GM12878 (cell line): ENCODE measurements at regions not wholly inside any gene's neighbourhood (a gene's known extent, or its start where the extent isn't known, plus 50 kb on each side); places are given as distances from the start of the nearest gene placed in this dataset.

Experiments used
- ATAC-seq: fragments of 200-7000 bp; cut with Tn5 transposase; 3 replicates; pipeline ENCODE4 v1.9.1; 2020; ENCODE audit warnings: mild to moderate bottlenecking, moderate library complexity
- BruUV-seq: library from RNA; stranded (reverse); fragments of 400-500 nt; replicated peaks from 2 replicates; lab custom pipeline; 2021; lab: Mats Ljungman, UMichigan
- CTCF ChIA-PET: fragments of 300-600 bp; sonication (Branson Sonifier 250); formaldehyde crosslinking; extraction: SDS; loops from one replicate; lab custom pipeline; 2021; ENCODE audit warnings: inconsistent platforms; lab: Yijun Ruan, JAX
- POLR2A ChIA-PET: fragments of 350-600 bp; formaldehyde crosslinking; extraction: SDS; loops from one replicate; lab custom pipeline; 2021; ENCODE audit warnings: inconsistent platforms; lab: Charles Lee
- RAD21 ChIA-PET: fragments of 300-600 bp; sonication (Branson Sonifier 250); formaldehyde crosslinking; loops from one replicate; lab custom pipeline; 2023; ENCODE audit warnings: antibody characterized with exemption; ENCODE audit not compliant: unreplicated experiment; lab: Charles Lee
- SMC1A ChIA-PET: fragments of 300-600 bp; sonication (Branson Sonifier 250); formaldehyde crosslinking; loops from one replicate; lab custom pipeline; 2023; ENCODE audit not compliant: unreplicated experiment, uncharacterized antibody; lab: Charles Lee
- DNase-seq: peaks from one replicate; pipeline ENCODE4 v3.0.0-alpha.2; 2011; ENCODE audit warnings: low read depth, low spot score
- FAIRE-seq: peaks from 3 replicates; lab custom pipeline; 2011; peaks lifted over from hg19 to GRCh38; lab: Jason Lieb, UNC
- H2AFZ ChIP-seq: 2 replicates; pipeline ENCODE4 v1.6.0; 2011; ENCODE audit warnings: low read depth, low read length, control low read depth; ENCODE audit not compliant: control insufficient read depth
- H3K27ac ChIP-seq: 2 replicates; pipeline ENCODE4 v1.5.1; 2011; ENCODE audit warnings: control low read depth; ENCODE audit not compliant: control insufficient read depth, insufficient read depth
- H3K27me3 ChIP-seq, 2 experiments: replicated peaks in 1 of 2; 2 replicates each; pipeline versions ENCODE4 v1.6.0 to v1.6.1; 2011; ENCODE audit warnings: low read length in 1 of 2; ENCODE audit not compliant: control insufficient read depth in 2 of 2, insufficient read depth in 2 of 2
- H3K36me3 ChIP-seq, 2 experiments: 2 replicates each; pipeline ENCODE4 v1.5.1; 2011; ENCODE audit warnings: low read length in 1 of 2; ENCODE audit not compliant: control insufficient read depth in 2 of 2, insufficient read depth in 2 of 2
- H3K4me1 ChIP-seq: 2 replicates; pipeline ENCODE4 v1.6.1; 2011; ENCODE audit warnings: mild to moderate bottlenecking, low read length, moderate library complexity, mixed read lengths; ENCODE audit not compliant: control insufficient read depth, insufficient read depth
- H3K4me2 ChIP-seq: 2 replicates; pipeline ENCODE4 v1.6.0; 2011; ENCODE audit warnings: control low read depth; ENCODE audit not compliant: control insufficient read depth, insufficient read depth
- H3K4me3 ChIP-seq: fragments of 200-600 bp; sonication (generic); 2 replicates; pipeline ENCODE4 v1.5.1; 2016
- H3K79me2 ChIP-seq: 2 replicates; pipeline ENCODE4 v1.6.0; 2011; ENCODE audit warnings: low read length; ENCODE audit not compliant: control insufficient read depth, insufficient read depth
- H3K9ac ChIP-seq: 2 replicates; pipeline ENCODE4 v1.8.0; 2011; ENCODE audit warnings: low read length, control low read depth, mixed read lengths; ENCODE audit not compliant: control insufficient read depth, insufficient read depth
- H3K9me3 ChIP-seq: replicated peaks from 3 replicates; pipeline ENCODE4 v1.5.1; 2011; ENCODE audit warnings: mild to moderate bottlenecking, low read length; ENCODE audit not compliant: control insufficient read depth, insufficient read depth
- H4K20me1 ChIP-seq: 2 replicates; pipeline ENCODE4 v1.6.0; 2011; ENCODE audit not compliant: control insufficient read depth, insufficient read depth
- MXI1 ChIP-seq: fragments of 150-350 bp; IDR thresholded peaks from 2 replicates; pipeline ENCODE4 v1.6.1; 2011; ENCODE audit warnings: low read depth, mild to moderate bottlenecking, inconsistent platforms, low read length, improper control_type of control experiment
- NBN ChIP-seq: fragments of 450-650 bp; IDR thresholded peaks from 2 replicates; pipeline ENCODE4 v1.6.1; 2016
- NR2C1 ChIP-seq: fragments of 450-650 bp; IDR thresholded peaks from 2 replicates; pipeline ENCODE4 v1.6.1; 2017; ENCODE audit warnings: antibody characterized with exemption, mild to moderate bottlenecking, moderate library complexity
- SUZ12 ChIP-seq: fragments of 200-600 bp; sonication (generic); IDR thresholded peaks from one replicate; pipeline ENCODE4 v1.6.1; 2018; ENCODE audit warnings: antibody characterized with exemption, mild to moderate bottlenecking; ENCODE audit not compliant: unreplicated experiment
- ZBTB4 ChIP-seq: fragments of 450-650 bp; formaldehyde crosslinking; IDR thresholded peaks from 2 replicates; pipeline ENCODE4 v1.4.0; 2022; ENCODE audit warnings: mild to moderate bottlenecking, moderate library complexity
- ZNF592 ChIP-seq: fragments of 450-650 bp; IDR thresholded peaks from 2 replicates; pipeline ENCODE4 v1.6.1; 2017; ENCODE audit warnings: mild to moderate bottlenecking, moderate library complexity
- WGBS: methylation state at CpG from one replicate; pipeline ENCODE4 v1.1.6; 2016; ENCODE audit warnings: low lambda C conversion rate; ENCODE audit not compliant: insufficient replicate concordance, insufficient coverage; ENCODE audit errors: missing lambda C conversion rate; 5-methylcytosine and 5-hydroxymethylcytosine counted together
- in situ Hi-C: fragments of 300-500 bp; cut with MboI; formaldehyde crosslinking; loops from 9 replicates; pipeline ENCODE4 v1.14.3; 2018; ENCODE audit warnings: mixed read lengths
- intact Hi-C: fragments of 100-400 bp; cut with micrococcal nuclease; formaldehyde crosslinking; loops from one replicate; pipeline ENCODE4 v1.14.2; 2022; ENCODE audit not compliant: unreplicated experiment

GRCh38 chr11:69373251-69373635 lies 79.3 kb downstream of the MYEOV start:
- CTCF ChIA-PET = interaction anchor here (1.3 kb wide), 1 partner anchor 11 kb away, joined by 3 read pairs; no protein-coding TSS in a partner anchor

More at GRCh38 chr11:69373251-69373635, 79.3 kb downstream of the MYEOV start:
- Histone ChIP-seq H3K27ac (no peak overlapping the region), H3K36me3 (no peaks in the 10 kb centered on the region), H3K9me3 (peaks cover 4% of the 10 kb centered on the region; the same call in 1 of the 3 replicates), H3K4me3 (no peak overlapping the region), H3K9ac (no peak overlapping the region), H3K4me2 (no peak overlapping the region), H3K27me3 (no peaks in the 10 kb centered on the region), H3K4me1 (no peaks in the 10 kb centered on the region), H3K79me2 (no peaks in the 10 kb centered on the region), H2AFZ (no peak overlapping the region), H4K20me1 (no peaks in the 10 kb centered on the region)
- ATAC-seq (no peak), DNase-seq (no peak), FAIRE-seq (no peak)
- 33% methylated on average over 2 of the region's 2 CpGs for WGBS
- ChIA-PET RAD21 (no interaction called here), POLR2A (no interaction called here), SMC1A (no interaction called here)
- BruUV-seq = no TSS peak
- TF ChIP-seq NBN = no peak
- no peak for TF ChIP-seq ZNF592
- TF ChIP-seq NR2C1 = no peak
- no peak for TF ChIP-seq ZBTB4 (CRISPR knock-in tag)
- no peak for TF ChIP-seq SUZ12
- no peak for TF ChIP-seq MXI1
- in situ Hi-C loops (no loop called here), intact Hi-C loops (no loop called here)
